ENCODE measurements at regions not wholly inside any gene's neighbourhood (a gene's known extent, or its start where the extent isn't known, plus 50 kb on each side); places are given as distances from the start of the nearest gene placed in this dataset.

- Histone ChIP-seq H3K27ac (ENCODE audit: low read depth in 2 of 2, low read length in 1 of 2) (no peak overlapping the region), H3K36me3 (replicated peaks in 1 of 2; ENCODE audit: control insufficient read depth in 1 of 2, insufficient read depth in 2 of 2, low read length in 1 of 2) (no peaks in the 10 kb centered on the region), H3K9ac (no peak overlapping the region), H3K4me2 (no peak overlapping the region), H3K9me3 (no peaks in the 10 kb centered on the region), H3K4me1 (ENCODE audit: control insufficient read depth in 1 of 2, insufficient read depth in 2 of 2, low read depth in 1 of 2, low read length in 1 of 2) (no peaks in the 10 kb centered on the region), H3K79me2 (ENCODE audit: insufficient read depth) (no peaks in the 10 kb centered on the region), H3F3A (replicated peaks; ENCODE audit: insufficient read depth) (peaks cover 5% of the 10 kb centered on the region), H3K27me3 (ENCODE audit: insufficient read depth) (no peaks in the 10 kb centered on the region), H3K9me2 (no peaks in the 10 kb centered on the region), H4K20me1 (ENCODE audit: insufficient read depth) (no peaks in the 10 kb centered on the region), H3K4me3 (ENCODE audit: low read depth in 2 of 2, low read length in 1 of 2) (no peak overlapping the region), H2AFZ (ENCODE audit: low read depth) (no peak overlapping the region)
- TF ChIP-seq FOXM1 (IDR thresholded peaks at IDR 0.05; ENCODE audit: low read depth): no peak
- TF ChIP-seq EZH2phosphoT487 (IDR thresholded peaks at IDR 0.05; ENCODE audit: borderline replicate concordance, low read depth): no peak
- TF ChIP-seq, protein P1, sequence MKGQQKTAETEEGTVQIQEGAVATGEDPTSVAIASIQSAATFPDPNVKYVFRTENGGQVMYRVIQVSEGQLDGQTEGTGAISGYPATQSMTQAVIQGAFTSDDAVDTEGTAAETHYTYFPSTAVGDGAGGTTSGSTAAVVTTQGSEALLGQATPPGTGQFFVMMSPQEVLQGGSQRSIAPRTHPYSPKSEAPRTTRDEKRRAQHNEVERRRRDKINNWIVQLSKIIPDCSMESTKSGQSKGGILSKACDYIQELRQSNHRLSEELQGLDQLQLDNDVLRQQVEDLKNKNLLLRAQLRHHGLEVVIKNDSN (IDR thresholded peaks at IDR 0.05; ENCODE audit: borderline replicate concordance, low read depth): no peak
- TF ChIP-seq YY1 (IDR thresholded peaks at IDR 0.05; ENCODE audit: low read depth): no peak
- no peak for TF ChIP-seq RCOR1 (IDR thresholded peaks at IDR 0.05; ENCODE audit: low read length)
- no peak for TF ChIP-seq SMC3 (IDR thresholded peaks at IDR 0.05; ENCODE audit: low read depth, low read length)
- no peak for TF ChIP-seq ELF1 (IDR thresholded peaks at IDR 0.05)
- no peak for TF ChIP-seq MXI1 (IDR thresholded peaks at IDR 0.05; ENCODE audit: low read depth, low read length)
- TF ChIP-seq NRF1 (IDR thresholded peaks at IDR 0.05; ENCODE audit: low read depth, low read length): no peak
- TF ChIP-seq, protein P2, sequence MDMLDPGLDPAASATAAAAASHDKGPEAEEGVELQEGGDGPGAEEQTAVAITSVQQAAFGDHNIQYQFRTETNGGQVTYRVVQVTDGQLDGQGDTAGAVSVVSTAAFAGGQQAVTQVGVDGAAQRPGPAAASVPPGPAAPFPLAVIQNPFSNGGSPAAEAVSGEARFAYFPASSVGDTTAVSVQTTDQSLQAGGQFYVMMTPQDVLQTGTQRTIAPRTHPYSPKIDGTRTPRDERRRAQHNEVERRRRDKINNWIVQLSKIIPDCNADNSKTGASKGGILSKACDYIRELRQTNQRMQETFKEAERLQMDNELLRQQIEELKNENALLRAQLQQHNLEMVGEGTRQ (IDR thresholded peaks at IDR 0.05; ENCODE audit: borderline replicate concordance, low read depth, low read length): no peak
- TF ChIP-seq MEF2A (IDR thresholded peaks at IDR 0.05; ENCODE audit: borderline replicate concordance, low read depth): no peak
- TF ChIP-seq JUND (IDR thresholded peaks at IDR 0.05): no peak
- TF ChIP-seq TCF12 (IDR thresholded peaks at IDR 0.05): no peak
- no peak for TF ChIP-seq FOXJ3 (CRISPR knock-in tag; IDR thresholded peaks at IDR 0.05)
- TF ChIP-seq RAD21 (IDR thresholded peaks at IDR 0.05; ENCODE audit: low read length): no peak
- TF ChIP-seq TEAD4 (IDR thresholded peaks at IDR 0.05; ENCODE audit: borderline replicate concordance, insufficient read depth): no peak
- TF ChIP-seq, protein P3, sequence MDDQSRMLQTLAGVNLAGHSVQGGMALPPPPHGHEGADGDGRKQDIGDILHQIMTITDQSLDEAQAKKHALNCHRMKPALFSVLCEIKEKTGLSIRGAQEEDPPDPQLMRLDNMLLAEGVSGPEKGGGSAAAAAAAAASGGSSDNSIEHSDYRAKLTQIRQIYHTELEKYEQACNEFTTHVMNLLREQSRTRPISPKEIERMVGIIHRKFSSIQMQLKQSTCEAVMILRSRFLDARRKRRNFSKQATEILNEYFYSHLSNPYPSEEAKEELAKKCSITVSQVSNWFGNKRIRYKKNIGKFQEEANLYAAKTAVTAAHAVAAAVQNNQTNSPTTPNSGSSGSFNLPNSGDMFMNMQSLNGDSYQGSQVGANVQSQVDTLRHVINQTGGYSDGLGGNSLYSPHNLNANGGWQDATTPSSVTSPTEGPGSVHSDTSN (IDR thresholded peaks at IDR 0.05): no peak
- TF ChIP-seq GATA2 (CRISPR knock-in tag; IDR thresholded peaks at IDR 0.05): no peak
- TF ChIP-seq NFIC (IDR thresholded peaks at IDR 0.05; ENCODE audit: borderline replicate concordance): no peak
- no peak for TF ChIP-seq FOSL2 (IDR thresholded peaks at IDR 0.05; ENCODE audit: borderline replicate concordance, low read depth)
- WGBS (ENCODE audit: low lambda C conversion rate): 66% methylated on average over 4 of the region's 4 CpGs
- ChIA-PET POLR2A (no interaction called here), CTCF (no interaction called here)
- no peak for DNase-seq
Observed at GRCh38 chr2:57979158-57979557, 67.4 kb upstream of the VRK2 start.
